DND-41 (cell line): ENCODE measurements at regions not wholly inside any gene's neighbourhood (a gene's known extent, or its start where the extent isn't known, plus 50 kb on each side); places are given as distances from the start of the nearest gene placed in this dataset.

ENCODE experiments used
- ATAC-seq: fragments of 200-7000 bp; cut with Tn5 transposase; 3 replicates; pipeline ENCODE4 v1.9.1; 2021; ENCODE audit warnings: low read depth; ENCODE audit not compliant: insufficient read depth
- DNase-seq: peaks from one replicate; pipeline ENCODE4 v3.0.0-alpha.2; 2020
- H2AFZ ChIP-seq: 2 replicates; pipeline ENCODE4 v1.6.0; 2012; ENCODE audit warnings: low read depth, low read length
- H3K27ac ChIP-seq: 2 replicates; pipeline ENCODE4 v1.5.1; 2012; ENCODE audit warnings: low read length, inconsistent platforms
- H3K27me3 ChIP-seq: fragments of 200-600 bp; sonication (generic); 2 replicates; pipeline ENCODE4 v1.6.0; 2012; ENCODE audit warnings: low read length, mild to moderate bottlenecking, inconsistent platforms; ENCODE audit not compliant: insufficient read depth, poor library complexity
- H3K36me3 ChIP-seq: 2 replicates; pipeline ENCODE4 v1.5.1; 2012; ENCODE audit warnings: low read length, inconsistent platforms; ENCODE audit not compliant: insufficient read depth
- H3K4me1 ChIP-seq: 2 replicates; pipeline ENCODE4 v1.5.1; 2012; ENCODE audit warnings: mild to moderate bottlenecking, low read length; ENCODE audit not compliant: insufficient read depth
- H3K4me2 ChIP-seq: 2 replicates; pipeline ENCODE4 v1.6.0; 2012; ENCODE audit warnings: mild to moderate bottlenecking, moderate library complexity, low read length, inconsistent platforms; ENCODE audit not compliant: insufficient read depth
- H3K4me3 ChIP-seq, 2 experiments: fragments of 200-600 bp in 1 of 2; shearing (Covaris generic) in 1 of 2; 2 replicates each; pipeline ENCODE4 v1.5.1; 2012 to 2016; ENCODE audit warnings: inconsistent platforms in 2 of 2, low read length in 2 of 2, mild to moderate bottlenecking in 2 of 2, low read depth in 1 of 2, moderate library complexity in 1 of 2
- H3K79me2 ChIP-seq: 2 replicates; pipeline ENCODE4 v1.6.0; 2012; ENCODE audit warnings: low read length, inconsistent platforms; ENCODE audit not compliant: insufficient read depth
- H3K9ac ChIP-seq: 2 replicates; pipeline ENCODE4 v1.6.0; 2012; ENCODE audit warnings: low read depth, mild to moderate bottlenecking, inconsistent platforms, low read length, moderate library complexity
- H3K9me3 ChIP-seq: 2 replicates; pipeline ENCODE4 v1.5.1; 2012; ENCODE audit warnings: low read length, moderate library complexity, mild to moderate bottlenecking, inconsistent platforms; ENCODE audit not compliant: insufficient read depth, severe bottlenecking
- H4K20me1 ChIP-seq: 2 replicates; pipeline ENCODE4 v1.6.0; 2012; ENCODE audit warnings: low read length; ENCODE audit not compliant: insufficient read depth
- CTCF ChIP-seq: IDR thresholded peaks from 2 replicates; pipeline ENCODE4 v1.5.1; 2012; ENCODE audit warnings: borderline replicate concordance, low read length, moderate library complexity, mild to moderate bottlenecking; ENCODE audit not compliant: poor library complexity, severe bottlenecking; ENCODE audit errors: extremely low read depth
- EZH2 ChIP-seq: IDR thresholded peaks from 3 replicates; pipeline ENCODE4 v1.6.1; 2012; ENCODE audit warnings: borderline replicate concordance, low read depth, mild to moderate bottlenecking, moderate library complexity, low read length, inconsistent platforms; ENCODE audit not compliant: severe bottlenecking

GRCh38 chr12:130101370-130101769 is 60.9 kb upstream of the FZD10 start:
- no peaks in the 10 kb centered on the region for H3K79me2 ChIP-seq
- 0 out of 2 replicates have a peak, but pooled peaks cover 3% of the 10 kb centered on the region for H4K20me1 ChIP-seq
- TF ChIP-seq CTCF: no peak
- TF ChIP-seq EZH2: no peak
- no peak for ATAC-seq
- DNase-seq: no peak
- no peak overlapping the region for H3K9ac ChIP-seq
- H2AFZ ChIP-seq: no peak overlapping the region
- H3K9me3 ChIP-seq: no peaks in the 10 kb centered on the region
- no peak overlapping the region for H3K27ac ChIP-seq
- no peaks in the 10 kb centered on the region for H3K36me3 ChIP-seq
- H3K4me2 ChIP-seq: no peak overlapping the region
- H3K4me3 ChIP-seq: no peak overlapping the region
- H3K27me3 ChIP-seq: no peaks in the 10 kb centered on the region
- H3K4me1 ChIP-seq: no peaks in the 10 kb centered on the region

DNA sequence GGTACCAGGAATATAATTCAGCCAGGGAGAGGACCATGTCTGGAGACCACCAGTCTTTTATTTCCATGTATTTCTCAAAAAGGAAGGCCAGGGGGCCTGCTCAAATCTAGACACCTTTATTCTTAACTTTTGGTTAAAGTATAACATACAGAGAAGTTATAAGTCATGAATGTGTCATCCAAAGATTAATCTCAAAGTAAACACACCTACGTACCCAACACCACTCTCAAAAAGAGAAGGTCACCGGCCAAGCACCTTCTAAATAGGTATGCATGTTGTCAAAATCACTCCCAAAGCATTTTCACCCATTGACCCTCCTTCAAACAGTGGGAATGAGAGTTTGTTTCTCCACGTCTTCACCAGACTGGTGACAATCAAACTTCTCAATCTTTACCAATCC is 60.0 kb upstream of the FZD10 start:
- Histone ChIP-seq H3K9ac (no peak overlapping the region), H3K36me3 (no peaks in the 10 kb centered on the region), H3K4me1 (no peaks in the 10 kb centered on the region), H2AFZ (no peak overlapping the region), H3K4me2 (no peak overlapping the region), H3K27ac (no peak overlapping the region), H3K4me3 (no peak overlapping the region), H3K27me3 (no peaks in the 10 kb centered on the region), H3K9me3 (no peaks in the 10 kb centered on the region), H3K79me2 (no peaks in the 10 kb centered on the region), H4K20me1 (0 out of 2 replicates have a peak, but pooled peaks cover 3% of the 10 kb centered on the region)
- no peak for ATAC-seq
- TF ChIP-seq EZH2 (no peak), CTCF (no peak)
- DNase-seq: no peak

DNA sequence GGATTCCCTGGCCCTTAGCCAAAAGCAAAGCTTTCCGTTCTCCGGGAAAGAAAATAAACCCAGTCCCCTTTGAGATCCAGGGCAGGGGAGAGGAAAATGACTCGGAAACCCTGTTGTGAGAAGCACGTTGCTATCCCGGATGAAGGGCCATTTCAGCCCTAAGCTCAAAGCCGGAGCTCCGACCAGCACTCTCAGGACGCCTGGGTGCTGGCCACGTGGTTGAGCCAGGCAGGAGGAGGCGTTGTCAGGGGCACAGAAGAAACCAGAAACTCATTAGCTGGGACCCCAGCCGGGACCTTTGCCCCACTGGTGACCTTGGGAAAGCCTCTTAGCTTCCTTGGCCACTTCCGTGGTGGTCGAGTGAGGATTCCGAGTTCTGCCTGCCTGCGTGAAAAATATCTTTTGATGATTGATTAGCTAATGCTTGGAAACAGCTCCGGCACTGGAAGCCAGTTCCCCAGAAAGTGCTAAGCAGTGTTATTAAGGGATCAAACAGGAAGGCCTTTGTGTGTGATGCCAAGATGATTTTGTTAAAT is 57.6 kb upstream of the FZD10 start:
- no peaks in the 10 kb centered on the region for H3K79me2 ChIP-seq
- DNase-seq: no peak
- ATAC-seq: no peak
- H3K4me3 ChIP-seq: no peak overlapping the region
- H3K27ac ChIP-seq: no peak overlapping the region
- no peak overlapping the region for H3K4me2 ChIP-seq
- H4K20me1 ChIP-seq: 0 out of 2 replicates have a peak, but pooled peaks cover 3% of the 10 kb centered on the region
- H3K27me3 ChIP-seq: peaks cover 2% of the 10 kb centered on the region
- H3K4me1 ChIP-seq: no peaks in the 10 kb centered on the region
- H3K36me3 ChIP-seq: no peaks in the 10 kb centered on the region
- H2AFZ ChIP-seq: no peak overlapping the region
- no peak for TF ChIP-seq EZH2
- no peak for TF ChIP-seq CTCF
- H3K9ac ChIP-seq: no peak overlapping the region
- H3K9me3 ChIP-seq: no peaks in the 10 kb centered on the region
